Transverse colon (tissue), 4 donors: ENCODE measurements at regions not wholly inside any gene's neighbourhood (a gene's known extent, or its start where the extent isn't known, plus 50 kb on each side); places are given as distances from the start of the nearest gene placed in this dataset.

Source experiments
- EP300 ChIP-seq: sonication (generic); formaldehyde crosslinking; IDR thresholded peaks from one replicate; pipeline ENCODE4 v1.6.1; 2017; ENCODE audit warnings: antibody characterized with exemption, low read depth
- POLR2A ChIP-seq: fragments of 450-650 bp; IDR thresholded peaks from one replicate; pipeline ENCODE4 v1.6.1; 2016; ENCODE audit warnings: antibody characterized with exemption, mild to moderate bottlenecking, moderate library complexity
- POLR2AphosphoS5 ChIP-seq, 3 donors: sonication (generic); formaldehyde crosslinking; IDR thresholded peaks; one replicate each; pipeline ENCODE4 v1.6.1; 2016; ENCODE audit warnings: antibody characterized with exemption in 3 of 3
- TF ChIP-seq, protein P1 (sequence below), 5 experiments: fragments of 200-600 bp in 3 of 5; fragments of 450-650 bp in 2 of 5; sonication (generic) in 3 of 5; IDR thresholded peaks; 1 replicate in 2 of 5; 2 replicates in 3 of 5; pipeline ENCODE4 v1.5.1; 2016 to 2017; ENCODE audit warnings: antibody characterized with exemption in 5 of 5, inconsistent platforms in 3 of 5, mild to moderate bottlenecking in 2 of 5, moderate library complexity in 1 of 5

DNA sequence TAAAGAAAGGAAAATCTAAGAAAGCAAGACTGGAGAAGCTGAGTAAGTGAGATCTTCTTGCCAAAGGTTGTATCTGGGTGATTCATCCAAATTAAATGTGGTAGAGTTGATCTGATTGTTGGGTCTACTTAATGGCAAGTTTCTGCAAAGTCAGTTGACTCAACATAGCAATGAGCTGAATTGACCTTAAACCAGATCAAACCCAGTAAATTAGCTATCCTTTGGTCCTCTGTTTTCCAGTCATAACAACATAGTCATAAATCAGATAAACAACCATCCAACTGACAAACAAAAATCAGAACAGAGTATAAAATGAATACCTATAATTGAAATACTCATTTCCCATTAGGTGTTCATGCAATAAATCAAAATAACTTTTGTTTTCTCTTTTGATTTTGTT is 142.6 kb upstream of the CFAP20DC start:
- TF ChIP-seq, protein P1, sequence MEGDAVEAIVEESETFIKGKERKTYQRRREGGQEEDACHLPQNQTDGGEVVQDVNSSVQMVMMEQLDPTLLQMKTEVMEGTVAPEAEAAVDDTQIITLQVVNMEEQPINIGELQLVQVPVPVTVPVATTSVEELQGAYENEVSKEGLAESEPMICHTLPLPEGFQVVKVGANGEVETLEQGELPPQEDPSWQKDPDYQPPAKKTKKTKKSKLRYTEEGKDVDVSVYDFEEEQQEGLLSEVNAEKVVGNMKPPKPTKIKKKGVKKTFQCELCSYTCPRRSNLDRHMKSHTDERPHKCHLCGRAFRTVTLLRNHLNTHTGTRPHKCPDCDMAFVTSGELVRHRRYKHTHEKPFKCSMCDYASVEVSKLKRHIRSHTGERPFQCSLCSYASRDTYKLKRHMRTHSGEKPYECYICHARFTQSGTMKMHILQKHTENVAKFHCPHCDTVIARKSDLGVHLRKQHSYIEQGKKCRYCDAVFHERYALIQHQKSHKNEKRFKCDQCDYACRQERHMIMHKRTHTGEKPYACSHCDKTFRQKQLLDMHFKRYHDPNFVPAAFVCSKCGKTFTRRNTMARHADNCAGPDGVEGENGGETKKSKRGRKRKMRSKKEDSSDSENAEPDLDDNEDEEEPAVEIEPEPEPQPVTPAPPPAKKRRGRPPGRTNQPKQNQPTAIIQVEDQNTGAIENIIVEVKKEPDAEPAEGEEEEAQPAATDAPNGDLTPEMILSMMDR (IDR thresholded peaks at IDR 0.05), result no peak
- TF ChIP-seq EP300 (no peak), POLR2A (no peak), POLR2AphosphoS5 (IDR thresholded peaks at IDR 0.05) (no peak)
